ENCODE measurements at regions not wholly inside any gene's neighbourhood (a gene's known extent, or its start where the extent isn't known, plus 50 kb on each side); places are given as distances from the start of the nearest gene placed in this dataset.

DNA sequence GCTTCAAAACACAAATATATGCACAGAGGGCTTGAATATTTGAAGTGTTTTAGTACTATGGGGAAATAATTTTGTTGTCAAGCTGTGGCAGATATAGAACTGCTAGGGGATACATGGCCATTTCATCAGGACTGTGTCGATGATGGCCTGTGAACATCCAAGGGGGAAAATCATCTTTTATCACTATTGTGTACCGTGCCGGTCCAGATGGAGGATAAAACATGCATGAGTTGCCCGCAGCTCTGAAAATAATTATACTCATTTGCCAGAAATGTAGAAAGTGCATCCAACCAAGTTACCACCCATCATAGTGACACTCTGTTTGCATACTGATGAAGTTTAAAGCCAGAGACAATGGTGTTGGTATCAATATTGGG lies 405.9 kb downstream of the ZSWIM6 start:
- TF ChIP-seq POLR2A (IDR thresholded peaks at IDR 0.05; ENCODE audit: low read depth, low read length) (no peak), POLR2AphosphoS5 (IDR thresholded peaks at IDR 0.05; ENCODE audit: low read depth, low read length) (no peak), TAF1 (IDR thresholded peaks at IDR 0.05; ENCODE audit: borderline replicate concordance, low read depth, low read length) (no peak)
